ENCODE measurements at regions not wholly inside any gene's neighbourhood (a gene's known extent, or its start where the extent isn't known, plus 50 kb on each side); places are given as distances from the start of the nearest gene placed in this dataset.

- no peak for TF ChIP-seq YY1 (IDR thresholded peaks at IDR 0.05; ENCODE audit: low read depth)
- no peak for TF ChIP-seq FOXM1 (IDR thresholded peaks at IDR 0.05; ENCODE audit: borderline replicate concordance, low read depth)
- no peak for TF ChIP-seq MAX (IDR thresholded peaks at IDR 0.05)
- no peak for TF ChIP-seq NFIC (IDR thresholded peaks at IDR 0.05)
- TF ChIP-seq TCF12 (IDR thresholded peaks at IDR 0.05; ENCODE audit: low read depth): no peak
- no peak for TF ChIP-seq TAF1 (IDR thresholded peaks at IDR 0.05; ENCODE audit: low read depth)
- TF ChIP-seq CEBPB (IDR thresholded peaks at IDR 0.05): no peak
- TF ChIP-seq CREB1 (IDR thresholded peaks at IDR 0.05; ENCODE audit: low read depth): no peak
- TF ChIP-seq EP300 (IDR thresholded peaks at IDR 0.05; ENCODE audit: borderline replicate concordance): no peak
- no peak for TF ChIP-seq RAD21 (IDR thresholded peaks at IDR 0.05; ENCODE audit: low read depth)
- no peak for TF ChIP-seq REST (IDR thresholded peaks at IDR 0.05; ENCODE audit: low read depth)
- TF ChIP-seq ZBTB7A (IDR thresholded peaks at IDR 0.05; ENCODE audit: low read depth): no peak
- no peak for TF ChIP-seq TEAD4 (IDR thresholded peaks at IDR 0.05)
These were observed 435.9 kb upstream of the ZNF804A start for GRCh38 chr2:184162426-184162825.

DNA sequence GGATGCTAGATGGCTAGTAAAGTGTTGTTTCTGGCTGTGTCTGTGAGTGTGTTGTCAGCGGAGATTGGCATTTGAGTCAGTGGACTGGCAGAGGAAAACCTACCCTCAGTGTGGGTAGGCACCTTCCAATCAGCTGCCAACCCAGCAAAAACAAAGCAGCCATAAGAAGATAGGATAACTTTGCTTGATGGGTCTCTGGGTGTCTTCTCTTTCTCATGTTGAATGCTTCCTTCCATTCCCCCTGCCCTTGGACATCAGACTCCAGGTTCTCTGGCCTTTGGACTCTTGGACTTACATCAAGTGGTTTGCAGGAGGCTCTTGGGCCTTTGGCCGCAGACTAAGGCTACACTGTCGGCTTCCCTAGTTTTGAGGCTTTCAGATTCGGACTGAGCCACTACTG lies 429.0 kb upstream of the ZNF804A start:
- TF ChIP-seq MAX (IDR thresholded peaks at IDR 0.05) (no peak), CEBPB (IDR thresholded peaks at IDR 0.05) (no peak), TCF12 (IDR thresholded peaks at IDR 0.05; ENCODE audit: low read depth) (no peak), NFIC (IDR thresholded peaks at IDR 0.05) (no peak), TEAD4 (IDR thresholded peaks at IDR 0.05) (no peak), YY1 (IDR thresholded peaks at IDR 0.05; ENCODE audit: low read depth) (no peak), USF1 (IDR thresholded peaks at IDR 0.05) (no peak), REST (IDR thresholded peaks at IDR 0.05; ENCODE audit: low read depth) (no peak), FOXM1 (IDR thresholded peaks at IDR 0.05; ENCODE audit: borderline replicate concordance, low read depth) (no peak), EP300 (IDR thresholded peaks at IDR 0.05; ENCODE audit: borderline replicate concordance) (no peak), RAD21 (IDR thresholded peaks at IDR 0.05; ENCODE audit: low read depth) (no peak), ZBTB7A (IDR thresholded peaks at IDR 0.05; ENCODE audit: low read depth) (no peak), CREB1 (IDR thresholded peaks at IDR 0.05; ENCODE audit: low read depth) (no peak), TAF1 (IDR thresholded peaks at IDR 0.05; ENCODE audit: low read depth) (no peak), EGR1 (IDR thresholded peaks at IDR 0.05) (no peak)

GRCh38 chr2:184174493-184175104 lies 423.7 kb upstream of the ZNF804A start:
- TF ChIP-seq TCF12 (IDR thresholded peaks at IDR 0.05; ENCODE audit: low read depth): no peak
- no peak for TF ChIP-seq USF1 (IDR thresholded peaks at IDR 0.05)
- TF ChIP-seq TAF1 (IDR thresholded peaks at IDR 0.05; ENCODE audit: low read depth): no peak

DNA sequence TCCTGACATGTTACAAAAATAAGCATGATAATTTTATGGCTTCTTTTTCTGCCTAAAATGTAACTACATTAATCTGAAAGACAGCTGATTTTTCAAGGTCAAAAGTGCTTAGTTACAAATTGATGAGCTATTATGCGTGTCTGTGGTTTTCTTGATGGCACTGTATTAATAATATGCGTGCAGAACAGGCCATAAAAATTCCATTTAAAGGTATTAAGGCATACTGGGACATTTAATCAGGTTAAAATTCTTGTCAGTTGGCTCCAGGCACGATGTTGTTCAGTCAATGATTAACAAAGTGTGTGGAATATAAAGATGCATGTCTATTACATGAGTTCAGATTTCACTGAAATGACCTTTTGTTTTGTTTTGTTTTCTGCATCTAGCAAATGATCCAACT lies 420.1 kb upstream of the ZNF804A start:
- TF ChIP-seq CEBPB (IDR thresholded peaks at IDR 0.05): no peak
- no peak for TF ChIP-seq TAF1 (IDR thresholded peaks at IDR 0.05; ENCODE audit: low read depth)

- TF ChIP-seq RAD21 (IDR thresholded peaks at IDR 0.05; ENCODE audit: low read depth) (no peak), TCF12 (IDR thresholded peaks at IDR 0.05; ENCODE audit: low read depth) (no peak), REST (IDR thresholded peaks at IDR 0.05; ENCODE audit: low read depth) (no peak), TAF1 (IDR thresholded peaks at IDR 0.05; ENCODE audit: low read depth) (no peak), ZBTB7A (IDR thresholded peaks at IDR 0.05; ENCODE audit: low read depth) (no peak), YY1 (IDR thresholded peaks at IDR 0.05; ENCODE audit: low read depth) (no peak), CEBPB (IDR thresholded peaks at IDR 0.05) (no peak), EP300 (IDR thresholded peaks at IDR 0.05; ENCODE audit: borderline replicate concordance) (no peak), NFIC (IDR thresholded peaks at IDR 0.05) (no peak), CREB1 (IDR thresholded peaks at IDR 0.05; ENCODE audit: low read depth) (no peak)
These were observed 411.9 kb upstream of the ZNF804A start for GRCh38 chr2:184186436-184186835.
